Naive B cell (primary cell): ENCODE measurements at regions not wholly inside any gene's neighbourhood (a gene's known extent, or its start where the extent isn't known, plus 50 kb on each side); places are given as distances from the start of the nearest gene placed in this dataset.

Experiments
- ATAC-seq, 2 donors: fragments of 150-1000 bp; cut with Tn5 transposase; 2 replicates each; pipeline ENCODE4 v1.10.0; 2021; ENCODE audit warnings: low read depth in 2 of 2, mild to moderate bottlenecking in 2 of 2, moderate library complexity in 2 of 2
- DNase-seq: peaks from one replicate; pipeline ENCODE4 v3.0.0; 2022
- H3K27ac Mint-ChIP-seq, 6 donors: one replicate each; pipeline ENCODE4 v1.8.0; 2020 to 2022; ENCODE audit warnings: mild to moderate bottlenecking in 6 of 6, mixed read lengths in 6 of 6, moderate library complexity in 5 of 6, inconsistent platforms in 2 of 6
- H3K27me3 Mint-ChIP-seq, 3 donors: one replicate each; pipeline ENCODE4 v1.8.0; 2021 to 2022; ENCODE audit warnings: mixed read lengths in 3 of 3, mild to moderate bottlenecking in 1 of 3
- H3K36me3 Mint-ChIP-seq, 2 donors: one replicate each; pipeline ENCODE4 v1.8.0; 2020 to 2022; ENCODE audit warnings: mixed read lengths in 2 of 2, inconsistent platforms in 1 of 2, mild to moderate bottlenecking in 1 of 2
- H3K4me1 Mint-ChIP-seq, 3 donors: one replicate each; pipeline ENCODE4 v1.8.0; 2020 to 2022; ENCODE audit warnings: mixed read lengths in 3 of 3, inconsistent platforms in 1 of 3, mild to moderate bottlenecking in 1 of 3, moderate library complexity in 1 of 3
- H3K4me3 Mint-ChIP-seq, 8 donors: one replicate each; pipeline ENCODE4 v1.8.0; 2020 to 2022; ENCODE audit warnings: mild to moderate bottlenecking in 8 of 8, mixed read lengths in 8 of 8, moderate library complexity in 8 of 8, inconsistent platforms in 2 of 8
- H3K9me3 Mint-ChIP-seq, 7 donors: one replicate each; pipeline ENCODE4 v1.8.0; 2020 to 2022; ENCODE audit warnings: mixed read lengths in 7 of 7, mild to moderate bottlenecking in 5 of 7, inconsistent platforms in 2 of 7, moderate library complexity in 1 of 7

DNA sequence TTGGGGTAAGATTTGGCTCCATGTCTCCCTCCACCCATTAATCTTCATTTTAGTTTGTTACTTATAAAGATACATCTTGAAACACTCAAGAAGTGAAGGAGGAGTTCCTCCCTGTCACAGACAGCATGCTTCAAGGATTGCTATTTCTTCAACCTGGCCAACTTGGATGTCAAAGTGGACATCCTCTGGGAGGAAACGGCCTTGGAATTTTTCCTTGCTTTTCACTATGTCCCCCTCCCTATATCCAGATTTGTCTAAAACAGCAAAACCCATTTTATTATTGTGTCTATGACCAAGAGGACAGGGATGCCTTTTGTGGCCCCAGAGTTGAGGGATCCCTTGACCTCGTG, 242.9 kb downstream of the LPIN1 start:
- H3K27me3 Mint-ChIP-seq: peaks cover 0 to 7% (median 0%) of the 10 kb centered on the region in 3 donors
- H3K4me3 Mint-ChIP-seq: no peak overlapping the region
- H3K27ac Mint-ChIP-seq: peak overlapping the region in 2 of 6 donors; percentile 29 to 80
- peaks cover 4 to 23% (median 18%) of the 10 kb centered on the region in 3 donors for H3K4me1 Mint-ChIP-seq
- DNase-seq (no peak), ATAC-seq (no peak)
- H3K9me3 Mint-ChIP-seq: peaks cover 0 to 6% (median 3%) of the 10 kb centered on the region in 7 donors
- peaks cover 0 to 6% of the 10 kb centered on the region in 2 donors for H3K36me3 Mint-ChIP-seq

DNA sequence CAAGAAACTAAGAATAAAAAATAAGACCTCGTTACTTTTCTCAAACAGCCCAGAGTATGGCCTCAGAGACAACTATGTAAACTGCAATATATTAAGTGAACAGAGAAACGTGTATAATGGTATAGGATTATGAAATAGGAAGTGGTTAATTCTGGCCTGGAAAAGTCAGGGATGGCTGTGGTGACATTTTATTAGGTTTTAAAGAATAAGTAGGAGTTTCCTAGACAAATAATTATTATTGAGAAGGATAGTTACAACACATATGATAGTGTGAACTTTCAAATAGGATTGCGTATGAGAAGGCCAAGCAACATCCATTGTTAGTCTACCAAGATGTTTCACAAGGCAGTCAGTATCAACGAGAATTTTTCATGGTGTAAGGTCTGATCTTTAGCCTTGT, 244.1 kb downstream of the LPIN1 start:
- no peak overlapping the region for H3K4me3 Mint-ChIP-seq
- peaks cover 3 to 9% (median 6%) of the 10 kb centered on the region in 7 donors for H3K9me3 Mint-ChIP-seq
- H3K4me1 Mint-ChIP-seq: peaks cover 4 to 23% (median 16%) of the 10 kb centered on the region in 3 donors
- ATAC-seq (no peak), DNase-seq (no peak)
- H3K36me3 Mint-ChIP-seq: peaks cover 0 to 12% of the 10 kb centered on the region in 2 donors
- H3K27ac Mint-ChIP-seq: no peak overlapping the region
- H3K27me3 Mint-ChIP-seq: peaks cover 0 to 7% (median 0%) of the 10 kb centered on the region in 3 donors

DNA sequence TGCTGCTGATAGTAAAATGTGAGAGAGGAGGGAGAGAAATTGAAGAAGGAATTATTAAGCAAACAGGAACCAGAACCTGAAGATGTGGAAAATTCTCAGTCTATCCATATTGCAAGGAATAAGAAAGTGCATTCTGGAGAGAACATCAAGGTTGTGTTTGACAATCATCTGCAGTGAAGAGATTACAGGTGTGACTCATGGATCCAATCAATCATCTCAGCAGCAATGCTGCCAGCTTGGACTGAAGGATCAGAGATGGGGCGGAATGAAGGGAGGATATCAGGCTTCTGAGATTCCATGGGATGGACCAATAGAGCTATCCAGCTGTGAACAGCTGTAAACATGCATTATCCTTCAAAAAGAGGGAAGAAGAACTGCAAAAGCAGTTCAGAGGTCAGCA, 247.3 kb downstream of the LPIN1 start:
- H3K27me3 Mint-ChIP-seq: peaks cover 0 to 7% (median 0%) of the 10 kb centered on the region in 3 donors
- ATAC-seq: no peak
- peaks cover 0 to 12% of the 10 kb centered on the region in 2 donors for H3K36me3 Mint-ChIP-seq
- peaks cover 6 to 25% (median 23%) of the 10 kb centered on the region in 3 donors for H3K4me1 Mint-ChIP-seq
- peaks cover 0 to 18% (median 4%) of the 10 kb centered on the region in 7 donors for H3K9me3 Mint-ChIP-seq
- no peak overlapping the region for H3K4me3 Mint-ChIP-seq
- no peak for DNase-seq
- peak overlapping the region in 1 of 6 donors; percentile 76 for H3K27ac Mint-ChIP-seq

DNA sequence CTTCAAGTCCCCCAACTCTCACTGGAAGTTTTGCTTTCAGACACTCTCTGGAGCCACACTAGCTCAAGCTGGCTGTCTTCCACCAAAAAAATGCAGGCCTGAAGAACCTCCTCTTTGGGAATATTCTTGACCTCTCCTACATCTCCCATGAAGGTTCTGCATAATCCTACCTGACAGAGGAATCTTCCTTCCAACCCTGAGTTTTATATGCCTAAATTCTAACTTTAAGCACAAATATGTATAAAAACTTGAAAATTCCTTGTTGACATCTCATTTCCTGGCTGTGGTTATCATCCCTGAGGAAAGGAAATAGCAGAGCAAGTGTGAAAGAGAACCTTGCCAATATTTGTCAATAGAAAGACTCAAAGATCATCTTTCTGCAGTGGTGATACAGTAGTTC, 249.0 kb downstream of the LPIN1 start:
- Mint-ChIP-seq H3K36me3 (peaks cover 0 to 12% of the 10 kb centered on the region in 2 donors), H3K4me3 (no peak overlapping the region), H3K27ac (no peak overlapping the region), H3K9me3 (peaks cover 0 to 18% (median 4%) of the 10 kb centered on the region in 7 donors), H3K27me3 (peaks cover 0 to 7% (median 0%) of the 10 kb centered on the region in 3 donors), H3K4me1 (peaks cover 13 to 23% (median 22%) of the 10 kb centered on the region in 3 donors)
- DNase-seq (no peak), ATAC-seq (no peak)

DNA sequence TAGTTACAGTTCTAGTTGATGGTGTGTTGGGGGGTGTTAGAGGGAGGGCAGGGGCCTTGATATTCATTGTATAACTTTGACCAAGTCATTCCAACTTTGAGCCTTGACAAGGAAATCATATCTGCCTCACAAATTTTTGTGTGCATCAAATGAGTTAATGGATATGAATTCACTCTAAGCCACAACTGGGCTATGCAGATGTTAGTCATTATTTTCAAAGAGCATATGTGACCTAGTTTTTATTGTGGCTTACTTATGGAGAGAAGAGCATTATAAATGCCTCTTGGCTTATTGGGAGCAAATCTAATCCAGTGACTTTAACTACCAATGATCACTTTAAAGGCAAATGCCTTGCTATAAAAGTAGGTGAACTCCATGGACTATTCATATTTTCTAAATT, 250.2 kb downstream of the LPIN1 start:
- Mint-ChIP-seq H3K36me3 (peaks cover 0 to 20% of the 10 kb centered on the region in 2 donors), H3K4me3 (no peak overlapping the region), H3K27me3 (peaks cover 0 to 7% (median 0%) of the 10 kb centered on the region in 3 donors), H3K27ac (no peak overlapping the region), H3K9me3 (peaks cover 0 to 18% (median 7%) of the 10 kb centered on the region in 7 donors), H3K4me1 (peaks cover 13 to 17% (median 17%) of the 10 kb centered on the region in 3 donors)
- ATAC-seq: no peak
- DNase-seq: no peak

DNA sequence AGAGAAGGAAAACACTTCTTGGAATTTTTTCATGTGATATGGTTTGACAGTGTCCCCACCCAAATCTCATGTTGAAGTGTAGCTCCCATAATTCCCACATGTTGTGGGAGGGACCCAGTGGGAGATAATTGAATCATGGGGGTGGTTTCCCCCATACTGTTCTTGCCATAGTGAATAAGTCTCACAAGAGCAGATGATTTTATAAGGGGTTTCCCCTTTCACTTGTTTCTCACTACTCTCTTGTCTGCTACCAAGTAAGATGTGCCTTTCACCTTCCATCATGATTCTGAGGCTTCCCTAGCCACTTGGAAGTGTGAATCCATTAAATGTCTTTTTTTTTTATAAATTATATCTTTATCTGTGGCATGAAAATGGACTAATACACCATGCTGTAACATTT, 250.7 kb downstream of the LPIN1 start:
- DNase-seq (no peak), ATAC-seq (no peak)
- H3K27me3 Mint-ChIP-seq: peaks cover 0 to 7% (median 0%) of the 10 kb centered on the region in 3 donors
- no peak overlapping the region for H3K27ac Mint-ChIP-seq
- H3K36me3 Mint-ChIP-seq: peaks cover 0 to 20% of the 10 kb centered on the region in 2 donors
- peaks cover 0 to 18% (median 7%) of the 10 kb centered on the region in 7 donors for H3K9me3 Mint-ChIP-seq
- peaks cover 13 to 16% (median 14%) of the 10 kb centered on the region in 3 donors for H3K4me1 Mint-ChIP-seq
- H3K4me3 Mint-ChIP-seq: no peak overlapping the region

DNA sequence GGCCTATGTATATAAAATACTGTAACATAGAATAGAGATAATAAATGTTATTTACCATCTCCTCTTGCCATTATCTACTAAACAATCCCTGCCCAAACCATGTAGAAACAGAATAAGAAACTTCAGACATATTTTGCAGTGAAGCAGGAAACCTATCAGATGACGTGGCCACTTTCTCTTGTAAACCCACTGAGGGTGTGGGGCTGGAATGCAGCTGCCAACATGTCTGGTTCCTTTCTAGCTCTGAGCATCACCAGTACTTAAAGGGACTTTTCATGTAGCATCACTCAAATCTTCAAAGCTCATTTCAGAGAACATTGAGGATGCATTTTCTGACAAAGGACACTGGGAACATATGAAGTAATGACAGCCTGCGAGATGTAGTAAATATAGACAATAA, 251.8 kb downstream of the LPIN1 start:
- Mint-ChIP-seq H3K4me1 (peaks cover 7 to 19% (median 10%) of the 10 kb centered on the region in 3 donors), H3K4me3 (no peak overlapping the region), H3K36me3 (peaks cover 0 to 20% of the 10 kb centered on the region in 2 donors), H3K27me3 (peaks cover 0 to 7% (median 0%) of the 10 kb centered on the region in 3 donors), H3K9me3 (peaks cover 0 to 18% (median 10%) of the 10 kb centered on the region in 7 donors), H3K27ac (no peak overlapping the region)
- ATAC-seq (peak in 1 of 2 donors; percentile 47), DNase-seq (no peak)

DNA sequence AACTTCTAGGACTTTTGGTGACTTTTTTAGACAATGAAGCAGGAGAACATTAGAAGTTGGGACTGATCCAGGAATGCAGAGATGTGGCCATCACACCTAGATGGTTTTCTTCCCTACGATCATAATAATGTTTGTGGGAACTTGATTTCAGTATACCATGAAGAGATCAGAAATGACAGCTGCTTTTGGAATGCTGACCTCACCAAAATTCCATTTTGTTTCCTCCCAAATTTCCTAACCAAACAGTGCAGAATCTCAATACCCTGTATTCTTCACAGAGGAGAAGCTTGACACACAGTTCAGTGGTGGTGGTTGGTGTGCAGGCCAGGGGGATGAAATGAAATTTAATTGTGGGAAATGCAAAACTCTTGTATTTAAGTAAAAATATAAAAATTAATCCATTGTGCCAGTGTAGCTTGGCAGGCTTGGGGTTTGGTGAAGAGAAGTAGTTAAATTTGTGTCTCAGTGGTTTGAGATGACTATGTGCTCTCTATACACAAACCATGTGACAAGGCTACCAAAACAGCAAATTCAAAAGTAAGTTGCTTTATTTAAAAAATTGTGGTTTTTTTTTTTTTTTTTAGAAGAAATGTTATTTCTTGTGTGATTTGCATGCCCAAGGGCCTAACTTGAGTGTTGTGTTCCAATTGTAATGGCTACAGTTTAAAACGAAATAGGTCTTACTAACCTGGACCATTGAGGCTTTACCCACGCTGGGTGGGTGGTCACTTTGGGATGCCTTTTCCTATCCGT, 252.4 kb downstream of the LPIN1 start:
- Mint-ChIP-seq H3K4me3 (no peak overlapping the region), H3K9me3 (peaks cover 0 to 18% (median 10%) of the 10 kb centered on the region in 7 donors), H3K27ac (no peak overlapping the region), H3K27me3 (peaks cover 0 to 1% (median 0%) of the 10 kb centered on the region in 3 donors), H3K36me3 (peaks cover 0 to 15% of the 10 kb centered on the region in 2 donors), H3K4me1 (peaks cover under 1 to 19% (median 10%) of the 10 kb centered on the region in 3 donors)
- DNase-seq (no peak), ATAC-seq (no peak)

DNA sequence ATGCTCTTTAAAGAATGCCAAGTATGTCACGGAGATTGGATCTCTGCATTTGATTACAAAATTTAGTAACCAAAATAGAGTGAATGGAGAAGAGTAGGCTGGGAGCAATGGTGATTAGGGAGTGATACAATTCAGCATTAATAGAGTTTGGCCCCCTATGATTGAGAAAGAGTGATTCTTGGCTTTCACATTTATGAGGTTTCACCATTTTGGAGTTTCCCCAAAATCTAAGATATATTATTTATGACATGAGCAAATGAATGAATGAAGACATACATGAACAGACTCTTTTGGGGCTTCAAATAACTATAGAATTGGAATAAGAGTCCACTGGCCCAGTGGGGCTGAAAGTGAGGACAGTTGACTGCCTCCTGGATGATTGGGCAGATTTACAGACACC, 255.2 kb downstream of the LPIN1 start:
- peaks cover 0 to 8% of the 10 kb centered on the region in 2 donors for H3K36me3 Mint-ChIP-seq
- H3K4me1 Mint-ChIP-seq: peaks cover 19 to 29% (median 29%) of the 10 kb centered on the region in 3 donors
- no peak overlapping the region for H3K4me3 Mint-ChIP-seq
- peaks cover 0 to 10% (median 4%) of the 10 kb centered on the region in 7 donors for H3K9me3 Mint-ChIP-seq
- ATAC-seq (no peak), DNase-seq (no peak)
- H3K27ac Mint-ChIP-seq: no peak overlapping the region
- no peaks in the 10 kb centered on the region for H3K27me3 Mint-ChIP-seq

DNA sequence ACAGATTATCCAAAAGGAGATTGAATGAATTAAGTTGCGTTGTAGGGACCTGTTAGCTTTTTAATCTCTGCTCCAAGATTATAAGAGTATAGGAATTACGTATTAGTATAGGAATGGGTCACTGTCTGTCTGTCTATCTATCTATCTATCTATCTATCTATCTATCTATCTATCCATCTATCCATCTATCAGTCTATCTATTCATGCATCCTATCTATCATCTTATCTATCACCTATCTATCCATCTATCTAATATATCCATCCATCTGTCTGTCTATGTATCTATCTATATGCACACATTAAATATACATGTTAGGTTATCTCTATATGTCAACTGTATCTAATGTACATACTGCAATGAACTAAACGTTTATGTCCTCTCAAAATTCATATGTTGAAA, 255.8 kb downstream of the LPIN1 start:
- Mint-ChIP-seq H3K4me3 (no peak overlapping the region), H3K4me1 (peaks cover 19 to 34% (median 31%) of the 10 kb centered on the region in 3 donors), H3K27me3 (no peaks in the 10 kb centered on the region), H3K36me3 (peaks cover 0 to 8% of the 10 kb centered on the region in 2 donors), H3K27ac (peak overlapping the region in 2 of 6 donors; percentile 11 to 72), H3K9me3 (peaks cover 0 to 10% (median 4%) of the 10 kb centered on the region in 7 donors)
- DNase-seq: no peak
- ATAC-seq: no peak

DNA sequence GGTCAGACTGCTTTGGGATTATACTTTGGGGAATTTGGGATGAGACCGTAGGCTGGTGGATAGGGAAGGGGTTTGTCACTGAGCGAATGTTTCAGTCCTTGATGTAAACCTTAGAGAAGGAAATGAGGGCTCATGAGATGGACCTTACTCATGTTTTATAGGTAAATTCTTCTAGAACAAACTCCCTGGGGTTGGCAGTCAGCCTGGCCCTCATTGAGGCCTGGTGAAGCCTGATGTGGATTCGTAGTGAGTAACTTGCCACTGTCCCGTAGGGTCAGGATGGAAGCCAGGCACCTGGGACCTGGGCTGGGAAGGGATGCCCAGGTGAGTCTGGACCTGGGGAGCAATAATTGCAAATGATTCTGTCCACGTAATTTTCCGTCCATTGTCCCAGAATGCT, 258.3 kb downstream of the LPIN1 start:
- Mint-ChIP-seq H3K27ac (no peak overlapping the region), H3K4me3 (no peak overlapping the region), H3K4me1 (peaks cover 25 to 45% (median 31%) of the 10 kb centered on the region in 3 donors), H3K36me3 (peaks cover 0 to 8% of the 10 kb centered on the region in 2 donors), H3K27me3 (no peaks in the 10 kb centered on the region), H3K9me3 (peaks cover 0 to 10% (median 2%) of the 10 kb centered on the region in 7 donors)
- ATAC-seq (no peak), DNase-seq (no peak)

DNA sequence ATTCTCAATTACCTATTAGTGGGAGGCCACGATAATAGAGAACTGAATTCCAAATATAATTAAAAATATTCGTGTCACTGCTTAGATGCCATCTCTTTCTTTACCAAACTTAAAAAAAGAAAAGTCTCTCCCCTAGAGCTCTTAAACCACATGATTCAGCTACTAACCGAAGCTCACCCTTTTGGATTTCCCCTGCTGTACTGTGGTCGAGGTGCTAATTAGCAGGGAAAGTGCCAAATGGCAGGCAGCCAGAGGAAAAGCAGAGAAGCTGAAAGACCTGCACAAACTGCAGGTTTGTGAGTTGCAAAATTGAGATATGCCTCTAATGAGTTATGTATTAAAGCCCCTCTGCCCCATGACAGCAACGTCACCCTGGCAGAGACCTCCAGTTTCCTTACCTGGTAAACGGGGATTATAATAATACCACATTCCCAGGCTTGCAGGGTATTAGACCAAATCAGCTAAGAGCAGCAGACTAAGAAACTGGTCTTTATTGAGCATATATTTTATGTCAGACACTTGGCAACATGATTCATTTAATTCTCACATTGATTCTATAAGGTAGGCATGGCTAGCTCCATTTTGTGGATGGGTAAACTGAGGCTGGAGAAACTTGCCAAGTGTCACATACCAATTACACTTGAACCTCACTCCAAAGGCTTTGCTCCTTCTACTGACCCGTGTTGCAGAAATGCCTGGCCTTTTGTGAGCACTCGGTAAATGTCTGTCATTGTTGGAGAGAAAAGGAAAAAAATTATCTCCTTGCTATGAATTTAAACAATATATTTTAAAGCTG, 259.7 kb downstream of the LPIN1 start:
- Mint-ChIP-seq H3K4me1 (peaks cover 25 to 49% (median 31%) of the 10 kb centered on the region in 3 donors), H3K27me3 (no peaks in the 10 kb centered on the region), H3K4me3 (peak overlapping the region in 3 of 8 donors; percentile 40 to 74 (median 59)), H3K36me3 (peaks cover 0 to 1% of the 10 kb centered on the region in 2 donors), H3K27ac (peak overlapping the region in 3 of 6 donors; percentile 44 to 77 (median 58)), H3K9me3 (peaks cover 0 to 5% (median under 1%) of the 10 kb centered on the region in 7 donors)
- DNase-seq (peak; percentile 50), ATAC-seq (peak; percentile 97 to 98)

DNA sequence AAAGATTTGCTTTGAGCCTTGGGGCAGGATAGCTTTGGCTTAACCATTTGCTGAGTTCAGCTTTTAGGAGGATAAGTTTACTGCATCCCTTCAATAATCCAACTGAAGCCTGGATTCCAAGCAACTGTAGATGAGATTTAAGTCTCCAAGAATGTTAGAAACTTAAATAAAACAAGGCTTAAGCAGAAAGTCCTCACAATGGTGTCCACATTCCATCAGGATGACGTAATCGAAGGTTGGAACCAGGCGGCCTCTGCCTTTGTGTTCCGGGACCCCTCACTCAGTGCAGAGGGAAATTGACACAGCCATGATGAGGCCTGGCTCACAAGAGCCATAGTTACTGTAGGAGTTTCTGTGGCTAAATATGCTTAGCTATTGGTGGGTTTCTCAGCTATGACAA, 260.4 kb downstream of the LPIN1 start:
- DNase-seq (no peak), ATAC-seq (no peak)
- H3K4me1 Mint-ChIP-seq: peaks cover 25 to 50% (median 31%) of the 10 kb centered on the region in 3 donors
- H3K27me3 Mint-ChIP-seq: no peaks in the 10 kb centered on the region
- H3K4me3 Mint-ChIP-seq: no peak overlapping the region
- no peaks in the 10 kb centered on the region for H3K36me3 Mint-ChIP-seq
- no peak overlapping the region for H3K27ac Mint-ChIP-seq
- H3K9me3 Mint-ChIP-seq: peaks cover 0 to 5% (median 0%) of the 10 kb centered on the region in 7 donors
